HEK293 (cell line): ENCODE measurements at regions not wholly inside any gene's neighbourhood (a gene's known extent, or its start where the extent isn't known, plus 50 kb on each side); places are given as distances from the start of the nearest gene placed in this dataset.

ENCODE experiments used
- IKZF3 ChIP-seq: fragments of 450-650 bp; IDR thresholded peaks from 2 replicates; pipeline ENCODE4 v1.5.0; 2018; ENCODE audit warnings: missing biosample characterization, mild to moderate bottlenecking, missing genetic modification characterization, moderate library complexity
- TCF7L2 ChIP-seq: IDR thresholded peaks from 2 replicates; pipeline ENCODE4 v1.6.1; 2011; ENCODE audit warnings: low read depth, mild to moderate bottlenecking, inconsistent platforms, low read length, moderate library complexity, borderline replicate concordance
- ZBTB8A ChIP-seq: fragments of 450-650 bp; formaldehyde crosslinking; IDR thresholded peaks from 2 replicates; pipeline ENCODE4 v1.5.1; 2016; ENCODE audit warnings: missing biosample characterization, missing genetic modification characterization
- ZNF146 ChIP-seq: fragments of 450-650 bp; formaldehyde crosslinking; IDR thresholded peaks from 2 replicates; pipeline ENCODE4 v1.5.1; 2016; ENCODE audit warnings: missing biosample characterization, missing genetic modification characterization
- ZNF521 ChIP-seq: fragments of 450-650 bp; formaldehyde crosslinking; IDR thresholded peaks from 2 replicates; pipeline ENCODE4 v1.5.1; 2017; ENCODE audit warnings: missing biosample characterization, mild to moderate bottlenecking, missing genetic modification characterization
- TF ChIP-seq, protein P1 (sequence below): fragments of 450-650 bp; formaldehyde crosslinking; IDR thresholded peaks from 2 replicates; pipeline ENCODE4 v1.5.1; 2016; ENCODE audit warnings: missing biosample characterization, missing genetic modification characterization
- TF ChIP-seq, protein P2 (sequence below): fragments of 450-650 bp; formaldehyde crosslinking; IDR thresholded peaks from 2 replicates; pipeline ENCODE4 v1.5.1; 2016; ENCODE audit warnings: missing biosample characterization, missing genetic modification characterization
- TF ChIP-seq, protein P3 (sequence below): fragments of 450-650 bp; formaldehyde crosslinking; IDR thresholded peaks from 2 replicates; pipeline ENCODE4 v1.5.1; 2016; ENCODE audit warnings: missing biosample characterization, missing genetic modification characterization
- TF ChIP-seq, protein P4 (sequence below): IDR thresholded peaks from 2 replicates; pipeline ENCODE4 v1.6.1; 2011; ENCODE audit warnings: mild to moderate bottlenecking, low read depth, low read length, borderline replicate concordance

DNA sequence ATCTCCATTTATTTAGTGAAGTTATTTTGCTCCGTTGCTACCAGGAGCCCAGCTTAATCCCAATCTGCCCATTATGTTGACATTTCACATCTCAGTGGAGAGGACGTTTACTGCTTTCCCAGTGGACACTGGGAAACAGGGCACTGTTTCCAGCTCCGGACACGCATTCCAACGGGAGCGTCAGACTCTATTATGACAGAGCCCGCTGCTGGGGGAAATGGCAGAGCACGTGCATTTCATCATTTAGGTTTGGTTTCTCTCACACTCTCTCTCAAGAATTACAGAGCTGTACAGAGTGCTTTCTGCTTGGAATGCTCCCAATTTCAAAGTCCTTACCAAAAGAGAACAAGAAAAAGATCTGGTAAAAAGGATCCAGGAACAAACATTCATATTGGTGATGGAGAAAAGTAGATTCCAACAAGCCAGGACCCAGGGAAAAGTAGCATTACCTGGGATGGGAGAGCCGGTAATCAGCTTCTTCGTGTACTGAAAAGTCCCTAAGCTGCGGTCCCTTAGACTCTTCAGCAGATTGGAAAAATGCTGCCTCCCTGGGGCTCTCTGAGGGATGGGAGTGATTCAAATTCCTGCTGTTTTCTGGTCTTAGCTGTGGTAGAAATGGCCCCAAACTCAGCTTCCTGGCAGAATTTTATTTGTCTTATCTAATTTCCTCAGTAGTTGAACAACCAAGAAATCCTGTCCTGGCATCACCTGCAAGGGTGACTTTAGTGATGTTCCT is 136.0 kb upstream of the THBS1 start:
- TF ChIP-seq ZNF521 (tag by site-specific recombination) (no peak), TCF7L2 (no peak), IKZF3 (tag by site-specific recombination) (no peak), ZNF146 (tag by site-specific recombination) (no peak), ZBTB8A (tag by site-specific recombination) (no peak)
- TF ChIP-seq, protein P1, sequence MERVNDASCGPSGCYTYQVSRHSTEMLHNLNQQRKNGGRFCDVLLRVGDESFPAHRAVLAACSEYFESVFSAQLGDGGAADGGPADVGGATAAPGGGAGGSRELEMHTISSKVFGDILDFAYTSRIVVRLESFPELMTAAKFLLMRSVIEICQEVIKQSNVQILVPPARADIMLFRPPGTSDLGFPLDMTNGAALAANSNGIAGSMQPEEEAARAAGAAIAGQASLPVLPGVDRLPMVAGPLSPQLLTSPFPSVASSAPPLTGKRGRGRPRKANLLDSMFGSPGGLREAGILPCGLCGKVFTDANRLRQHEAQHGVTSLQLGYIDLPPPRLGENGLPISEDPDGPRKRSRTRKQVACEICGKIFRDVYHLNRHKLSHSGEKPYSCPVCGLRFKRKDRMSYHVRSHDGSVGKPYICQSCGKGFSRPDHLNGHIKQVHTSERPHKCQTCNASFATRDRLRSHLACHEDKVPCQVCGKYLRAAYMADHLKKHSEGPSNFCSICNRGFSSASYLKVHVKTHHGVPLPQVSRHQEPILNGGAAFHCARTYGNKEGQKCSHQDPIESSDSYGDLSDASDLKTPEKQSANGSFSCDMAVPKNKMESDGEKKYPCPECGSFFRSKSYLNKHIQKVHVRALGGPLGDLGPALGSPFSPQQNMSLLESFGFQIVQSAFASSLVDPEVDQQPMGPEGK (tag by site-specific recombination) = no peak
- TF ChIP-seq, protein P2, sequence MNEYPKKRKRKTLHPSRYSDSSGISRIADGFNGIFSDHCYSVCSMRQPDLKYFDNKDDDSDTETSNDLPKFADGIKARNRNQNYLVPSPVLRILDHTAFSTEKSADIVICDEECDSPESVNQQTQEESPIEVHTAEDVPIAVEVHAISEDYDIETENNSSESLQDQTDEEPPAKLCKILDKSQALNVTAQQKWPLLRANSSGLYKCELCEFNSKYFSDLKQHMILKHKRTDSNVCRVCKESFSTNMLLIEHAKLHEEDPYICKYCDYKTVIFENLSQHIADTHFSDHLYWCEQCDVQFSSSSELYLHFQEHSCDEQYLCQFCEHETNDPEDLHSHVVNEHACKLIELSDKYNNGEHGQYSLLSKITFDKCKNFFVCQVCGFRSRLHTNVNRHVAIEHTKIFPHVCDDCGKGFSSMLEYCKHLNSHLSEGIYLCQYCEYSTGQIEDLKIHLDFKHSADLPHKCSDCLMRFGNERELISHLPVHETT (tag by site-specific recombination) = no peak
- TF ChIP-seq, protein P3, sequence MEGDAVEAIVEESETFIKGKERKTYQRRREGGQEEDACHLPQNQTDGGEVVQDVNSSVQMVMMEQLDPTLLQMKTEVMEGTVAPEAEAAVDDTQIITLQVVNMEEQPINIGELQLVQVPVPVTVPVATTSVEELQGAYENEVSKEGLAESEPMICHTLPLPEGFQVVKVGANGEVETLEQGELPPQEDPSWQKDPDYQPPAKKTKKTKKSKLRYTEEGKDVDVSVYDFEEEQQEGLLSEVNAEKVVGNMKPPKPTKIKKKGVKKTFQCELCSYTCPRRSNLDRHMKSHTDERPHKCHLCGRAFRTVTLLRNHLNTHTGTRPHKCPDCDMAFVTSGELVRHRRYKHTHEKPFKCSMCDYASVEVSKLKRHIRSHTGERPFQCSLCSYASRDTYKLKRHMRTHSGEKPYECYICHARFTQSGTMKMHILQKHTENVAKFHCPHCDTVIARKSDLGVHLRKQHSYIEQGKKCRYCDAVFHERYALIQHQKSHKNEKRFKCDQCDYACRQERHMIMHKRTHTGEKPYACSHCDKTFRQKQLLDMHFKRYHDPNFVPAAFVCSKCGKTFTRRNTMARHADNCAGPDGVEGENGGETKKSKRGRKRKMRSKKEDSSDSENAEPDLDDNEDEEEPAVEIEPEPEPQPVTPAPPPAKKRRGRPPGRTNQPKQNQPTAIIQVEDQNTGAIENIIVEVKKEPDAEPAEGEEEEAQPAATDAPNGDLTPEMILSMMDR = no peak
- TF ChIP-seq, protein P4, sequence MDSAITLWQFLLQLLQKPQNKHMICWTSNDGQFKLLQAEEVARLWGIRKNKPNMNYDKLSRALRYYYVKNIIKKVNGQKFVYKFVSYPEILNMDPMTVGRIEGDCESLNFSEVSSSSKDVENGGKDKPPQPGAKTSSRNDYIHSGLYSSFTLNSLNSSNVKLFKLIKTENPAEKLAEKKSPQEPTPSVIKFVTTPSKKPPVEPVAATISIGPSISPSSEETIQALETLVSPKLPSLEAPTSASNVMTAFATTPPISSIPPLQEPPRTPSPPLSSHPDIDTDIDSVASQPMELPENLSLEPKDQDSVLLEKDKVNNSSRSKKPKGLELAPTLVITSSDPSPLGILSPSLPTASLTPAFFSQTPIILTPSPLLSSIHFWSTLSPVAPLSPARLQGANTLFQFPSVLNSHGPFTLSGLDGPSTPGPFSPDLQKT = no peak
